ENCODE measurements at regions not wholly inside any gene's neighbourhood (a gene's known extent, or its start where the extent isn't known, plus 50 kb on each side); places are given as distances from the start of the nearest gene placed in this dataset.

DNA sequence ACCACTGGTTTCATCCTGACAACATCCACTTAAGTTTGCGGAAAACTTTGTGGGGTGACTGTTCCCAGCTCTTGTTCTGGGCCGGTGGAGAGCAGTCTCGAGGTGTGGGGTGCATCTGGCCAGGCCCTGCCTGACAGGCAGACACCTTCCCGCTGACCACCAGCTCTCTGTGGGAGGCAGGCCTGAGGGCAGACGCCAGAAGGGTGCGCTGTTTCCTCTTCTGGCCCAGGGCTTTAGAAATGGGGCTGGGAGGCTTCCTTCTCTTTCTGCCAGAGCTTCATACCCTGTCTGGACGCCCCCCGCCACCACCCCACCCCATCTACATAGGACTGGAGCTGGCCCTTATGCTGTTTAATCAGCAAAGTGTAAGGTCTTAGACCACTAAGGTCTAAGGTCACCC lies 263.8 kb downstream of the LOXHD1 start:
- TF ChIP-seq, protein P1, sequence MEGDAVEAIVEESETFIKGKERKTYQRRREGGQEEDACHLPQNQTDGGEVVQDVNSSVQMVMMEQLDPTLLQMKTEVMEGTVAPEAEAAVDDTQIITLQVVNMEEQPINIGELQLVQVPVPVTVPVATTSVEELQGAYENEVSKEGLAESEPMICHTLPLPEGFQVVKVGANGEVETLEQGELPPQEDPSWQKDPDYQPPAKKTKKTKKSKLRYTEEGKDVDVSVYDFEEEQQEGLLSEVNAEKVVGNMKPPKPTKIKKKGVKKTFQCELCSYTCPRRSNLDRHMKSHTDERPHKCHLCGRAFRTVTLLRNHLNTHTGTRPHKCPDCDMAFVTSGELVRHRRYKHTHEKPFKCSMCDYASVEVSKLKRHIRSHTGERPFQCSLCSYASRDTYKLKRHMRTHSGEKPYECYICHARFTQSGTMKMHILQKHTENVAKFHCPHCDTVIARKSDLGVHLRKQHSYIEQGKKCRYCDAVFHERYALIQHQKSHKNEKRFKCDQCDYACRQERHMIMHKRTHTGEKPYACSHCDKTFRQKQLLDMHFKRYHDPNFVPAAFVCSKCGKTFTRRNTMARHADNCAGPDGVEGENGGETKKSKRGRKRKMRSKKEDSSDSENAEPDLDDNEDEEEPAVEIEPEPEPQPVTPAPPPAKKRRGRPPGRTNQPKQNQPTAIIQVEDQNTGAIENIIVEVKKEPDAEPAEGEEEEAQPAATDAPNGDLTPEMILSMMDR (IDR thresholded peaks at IDR 0.05): no peak
- TF ChIP-seq POLR2A (IDR thresholded peaks at IDR 0.05): no peak
